GM19468 (cell line): ENCODE measurements at regions not wholly inside any gene's neighbourhood (a gene's known extent, or its start where the extent isn't known, plus 50 kb on each side); places are given as distances from the start of the nearest gene placed in this dataset.

Experiments used
- ATAC-seq: cut with Tn5 transposase; IDR thresholded peaks from one replicate; pipeline ENCODE4 v1.9.1; 2021; ENCODE audit warnings: mild to moderate bottlenecking, moderate library complexity, moderate number of reproducible peaks; ENCODE audit not compliant: unreplicated experiment; ENCODE audit errors: extremely low read depth

DNA sequence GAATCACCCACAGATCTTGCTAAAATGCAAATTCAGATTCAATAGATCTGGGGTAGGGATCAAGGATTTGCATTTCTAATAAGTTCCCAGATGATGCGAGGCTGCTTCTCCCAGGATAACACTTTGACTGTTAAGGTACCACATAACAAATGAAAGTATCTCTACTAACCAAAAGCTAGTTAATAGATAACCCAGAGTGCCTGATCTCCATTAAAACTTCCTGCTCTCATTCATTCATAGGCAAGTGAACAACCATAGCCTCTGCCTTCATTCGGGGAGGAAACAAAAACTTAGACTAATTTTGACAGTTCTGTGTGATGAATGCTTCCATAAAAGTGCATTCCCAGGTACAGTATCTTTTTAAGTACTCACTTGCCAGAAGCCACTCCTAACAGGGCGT, 265.6 kb upstream of the BTBD3 start:
- ATAC-seq = no peak

DNA sequence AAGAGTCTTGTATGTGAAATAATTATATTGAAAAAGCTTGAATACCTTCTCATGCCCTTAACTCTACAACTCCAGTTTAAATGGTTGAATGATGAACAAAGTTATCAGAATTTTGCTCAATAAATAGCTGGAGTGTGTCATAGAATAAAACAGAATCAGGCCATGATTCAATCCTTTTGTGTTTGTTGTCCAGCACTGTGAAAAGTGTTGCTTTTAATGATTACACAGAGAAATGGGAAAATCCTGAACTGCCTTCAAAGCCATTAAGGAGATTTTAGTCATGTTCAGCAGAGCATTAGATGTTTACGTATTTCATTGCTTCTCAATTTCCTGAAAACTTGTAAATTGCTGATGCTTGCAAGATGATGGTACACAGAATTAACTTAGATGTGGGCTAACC, 262.9 kb upstream of the BTBD3 start:
- no peak for ATAC-seq

DNA sequence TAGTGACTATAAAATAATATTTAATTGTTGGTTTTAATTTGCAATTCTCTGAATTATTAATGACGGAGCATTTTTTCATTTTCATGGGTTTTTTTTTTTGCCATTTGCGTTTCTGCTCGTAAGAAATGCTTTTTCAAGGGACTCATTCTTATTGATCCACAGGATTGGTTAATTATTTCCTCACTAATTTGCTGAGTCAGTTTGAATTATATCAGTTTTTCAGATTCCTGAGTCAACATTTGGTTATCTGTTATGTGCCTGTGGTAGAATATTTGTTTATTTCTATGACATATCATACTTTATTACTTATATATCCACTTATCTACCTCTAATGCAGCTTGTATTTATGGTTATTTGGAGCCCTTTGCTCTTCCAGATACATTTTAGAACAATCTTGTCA, 257.0 kb upstream of the BTBD3 start:
- ATAC-seq = no peak

DNA sequence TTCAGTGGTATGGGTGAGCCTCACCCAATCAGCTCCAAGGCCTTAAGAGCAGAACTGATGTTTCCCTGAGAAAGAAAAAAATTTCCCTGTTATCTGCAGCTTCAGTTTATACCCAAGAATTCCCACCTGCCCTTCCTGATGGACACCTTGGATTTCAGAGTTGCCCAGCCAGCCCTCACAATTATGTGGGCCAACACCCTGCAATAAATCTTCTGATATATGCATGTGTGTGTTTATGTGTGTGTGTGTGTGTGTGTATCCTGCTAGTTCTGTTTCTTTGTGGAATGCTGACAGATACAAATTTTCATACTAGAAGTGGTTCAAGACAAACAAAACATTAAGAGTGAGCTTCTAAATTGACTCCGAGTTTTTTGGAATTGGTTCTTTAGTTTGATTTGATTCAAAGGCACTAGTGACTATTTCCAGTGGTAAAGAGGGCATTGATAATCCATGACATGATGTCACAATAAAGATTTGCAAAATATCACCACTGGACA, 246.6 kb upstream of the BTBD3 start:
- no peak for ATAC-seq

DNA sequence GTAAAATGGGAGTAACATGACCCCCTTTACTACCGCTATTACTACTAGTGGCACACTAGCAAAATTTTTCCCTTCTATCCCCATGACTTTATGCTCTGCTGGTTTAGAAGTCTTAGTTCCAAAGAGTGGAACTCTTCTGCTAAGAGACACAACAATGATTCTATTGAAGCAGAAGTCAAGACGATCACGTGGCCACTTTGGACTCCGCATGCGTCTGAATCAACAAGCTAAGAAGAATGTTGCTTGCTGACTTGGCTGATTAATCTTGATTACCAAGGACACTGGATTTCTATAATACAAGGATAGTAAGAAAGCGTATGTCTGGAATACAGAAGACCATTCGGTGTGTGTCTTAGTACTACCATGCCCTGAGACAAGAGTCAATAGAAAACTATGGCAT, 244.7 kb upstream of the BTBD3 start:
- no peak for ATAC-seq

DNA sequence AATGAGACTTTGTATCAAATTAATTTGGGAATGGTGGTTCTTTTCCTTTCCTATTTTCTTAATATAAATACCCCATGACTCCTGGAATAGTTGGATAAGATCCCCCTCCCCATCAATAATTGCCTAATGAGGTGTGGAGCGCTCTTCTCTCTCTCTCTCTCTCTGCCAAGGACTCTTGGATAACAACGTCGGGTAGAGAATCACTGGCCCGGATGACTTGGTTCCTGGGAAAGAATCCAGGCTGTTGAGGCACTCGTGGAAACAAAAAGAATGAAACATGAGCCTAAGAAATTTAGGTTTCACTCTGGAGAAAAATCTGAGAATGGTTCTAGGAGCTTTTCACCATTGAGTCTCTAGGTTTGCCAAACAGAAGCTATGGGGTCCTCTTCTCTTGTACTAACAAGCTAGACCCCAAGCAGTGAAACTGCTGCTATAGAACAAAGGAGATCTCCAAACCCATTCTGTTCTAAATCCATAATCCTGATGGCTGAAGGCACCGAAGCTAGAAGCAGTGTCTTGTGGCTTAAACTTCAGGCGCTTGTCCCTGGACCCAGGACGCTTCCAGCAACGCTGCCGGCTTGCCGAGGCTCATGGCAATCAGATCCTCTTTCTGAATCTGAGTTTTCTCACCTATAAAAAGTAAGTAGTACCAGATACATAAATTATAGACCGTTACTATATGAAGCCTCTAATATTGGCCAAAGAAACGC, 241.6 kb upstream of the BTBD3 start:
- no peak for ATAC-seq

DNA sequence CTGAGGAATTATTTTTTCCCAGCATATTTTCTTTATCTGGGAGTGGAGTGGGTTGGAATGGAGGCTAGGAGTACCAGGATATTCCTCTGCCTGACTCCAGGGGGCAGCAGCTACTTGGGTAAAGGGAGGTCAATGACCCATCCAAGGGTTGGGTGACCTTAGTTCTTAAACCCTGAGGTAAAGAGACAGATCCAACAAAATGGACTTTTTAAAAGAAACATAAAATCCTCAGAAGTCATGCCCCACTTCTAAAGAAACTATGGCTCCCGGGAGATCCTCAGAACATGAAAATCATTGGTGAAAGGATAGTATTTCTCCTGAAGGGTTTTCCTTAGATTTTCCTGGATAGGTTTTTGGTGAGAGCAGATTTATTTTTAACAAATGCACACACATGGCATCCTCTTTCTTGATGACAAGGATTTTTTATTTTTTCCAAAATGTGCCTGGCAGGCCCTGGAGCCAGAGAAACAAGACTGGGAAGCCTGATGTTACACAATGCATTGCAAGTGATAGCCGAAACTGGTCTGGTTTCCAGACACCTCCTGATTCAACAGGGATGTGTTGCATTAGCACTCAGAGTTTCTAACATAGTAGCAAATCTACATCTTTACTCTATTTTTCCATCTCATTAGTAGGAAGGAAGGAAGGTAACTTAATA, 240.9 kb upstream of the BTBD3 start:
- no peak for ATAC-seq

DNA sequence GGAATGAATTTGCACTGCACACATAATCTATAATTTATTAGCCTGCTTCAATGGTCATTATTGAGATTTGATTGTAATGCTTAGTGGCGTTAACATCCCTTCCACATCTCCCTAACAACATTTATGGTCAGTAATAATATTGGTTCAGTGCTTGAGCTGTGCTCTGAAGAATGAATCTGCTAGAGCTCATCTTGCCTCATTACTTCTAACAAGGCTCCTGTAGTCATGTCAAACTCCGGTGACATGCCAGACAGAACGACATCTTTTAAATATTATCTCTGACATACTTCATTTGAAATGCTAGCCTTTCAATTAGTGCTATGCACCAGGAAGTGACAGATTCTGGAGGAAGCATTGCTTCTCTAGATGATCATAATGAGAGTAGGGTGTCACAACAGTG, 240.3 kb upstream of the BTBD3 start:
- ATAC-seq = no peak

DNA sequence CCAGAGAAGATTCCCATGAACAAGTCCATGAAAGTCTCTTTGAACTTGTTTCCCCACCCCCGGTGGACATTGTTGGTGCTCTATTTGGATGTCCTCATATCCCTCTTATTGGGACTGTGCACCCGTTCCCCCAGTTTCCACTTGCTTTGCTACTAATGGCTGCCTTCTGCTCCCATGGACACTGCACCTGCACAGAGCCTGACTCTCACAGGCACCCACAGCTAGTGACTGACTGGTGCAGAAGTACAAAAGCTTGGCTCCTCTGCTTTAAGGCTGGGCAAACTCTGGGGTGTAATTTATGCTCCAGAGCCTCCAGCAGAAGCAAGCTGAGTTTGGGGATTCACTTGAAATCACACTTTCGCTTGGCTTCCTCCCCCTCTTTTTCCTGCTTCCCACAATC, 239.9 kb upstream of the BTBD3 start:
- ATAC-seq = no peak

DNA sequence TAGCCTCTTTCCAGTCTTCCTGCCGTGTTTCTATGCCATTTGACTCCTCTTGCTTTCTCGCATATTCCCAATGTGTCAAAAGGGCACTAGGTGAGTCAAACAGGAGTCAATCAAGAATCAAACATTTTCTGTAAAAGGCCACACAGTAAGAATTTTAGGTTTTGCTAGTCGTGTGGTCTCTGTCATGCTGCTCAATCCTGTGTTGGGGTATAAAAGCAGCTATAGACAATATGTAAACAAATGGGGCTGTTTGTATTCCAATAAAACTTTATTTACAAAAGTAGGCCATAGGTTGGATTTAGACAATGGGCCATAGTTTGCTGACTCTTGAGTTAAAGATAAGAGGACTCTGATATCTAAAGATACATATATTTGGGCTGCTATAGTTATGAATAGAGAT, 235.4 kb upstream of the BTBD3 start:
- ATAC-seq = no peak

DNA sequence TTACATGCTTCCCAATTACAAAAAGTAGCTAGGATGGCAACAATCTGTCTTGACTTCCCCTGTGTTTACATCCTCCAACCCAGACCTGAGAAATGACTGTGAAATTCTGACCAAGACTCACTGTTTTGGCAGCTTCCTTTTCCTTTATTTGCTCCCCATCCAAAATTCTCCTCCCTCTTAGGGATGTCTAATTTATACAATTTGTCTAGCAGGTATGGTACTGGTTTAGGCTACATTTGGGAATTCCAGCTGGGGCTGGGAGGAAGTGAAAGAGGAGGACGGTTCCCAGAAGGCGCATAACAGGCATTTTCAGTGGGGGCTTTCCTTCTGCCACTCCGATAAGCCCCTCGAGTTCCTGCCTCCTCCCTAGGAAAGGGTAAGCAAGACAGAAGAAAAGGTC, 231.5 kb upstream of the BTBD3 start:
- ATAC-seq = no peak

DNA sequence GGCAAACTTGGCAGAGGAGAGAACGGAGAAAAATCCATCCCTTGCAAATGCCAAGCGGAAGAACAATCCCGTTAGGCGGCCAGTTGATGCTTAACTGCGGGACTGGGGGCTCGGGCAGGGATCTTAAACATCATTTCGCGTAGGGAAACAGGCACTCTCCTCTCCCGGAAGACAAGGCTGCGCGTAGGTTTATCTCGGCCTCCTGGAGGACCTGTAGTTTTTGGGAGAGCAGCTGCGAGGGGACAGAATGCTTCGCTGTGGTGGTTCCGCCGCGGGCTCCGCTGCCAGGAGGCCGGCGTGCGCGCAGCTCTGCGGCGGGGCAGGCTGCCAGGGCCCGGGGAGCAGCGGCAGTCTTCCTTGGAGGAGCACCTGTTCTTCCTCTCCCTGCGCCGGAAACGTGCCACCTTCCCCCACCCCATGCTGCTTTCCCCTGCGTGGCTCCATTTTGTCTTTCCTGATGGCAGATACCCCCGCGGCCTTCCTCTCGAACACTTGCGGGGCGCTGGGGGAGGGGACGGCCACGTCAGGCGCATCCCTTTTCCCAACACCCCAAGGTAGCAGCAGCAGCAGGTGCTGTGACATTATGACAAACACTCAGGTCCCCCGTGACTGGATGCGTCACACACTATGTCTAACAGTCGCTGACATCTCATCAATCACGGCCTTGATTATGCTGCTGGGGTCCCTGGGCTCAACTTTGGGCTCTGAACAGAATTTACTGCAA, 230.7 kb upstream of the BTBD3 start:
- ATAC-seq = no peak

DNA sequence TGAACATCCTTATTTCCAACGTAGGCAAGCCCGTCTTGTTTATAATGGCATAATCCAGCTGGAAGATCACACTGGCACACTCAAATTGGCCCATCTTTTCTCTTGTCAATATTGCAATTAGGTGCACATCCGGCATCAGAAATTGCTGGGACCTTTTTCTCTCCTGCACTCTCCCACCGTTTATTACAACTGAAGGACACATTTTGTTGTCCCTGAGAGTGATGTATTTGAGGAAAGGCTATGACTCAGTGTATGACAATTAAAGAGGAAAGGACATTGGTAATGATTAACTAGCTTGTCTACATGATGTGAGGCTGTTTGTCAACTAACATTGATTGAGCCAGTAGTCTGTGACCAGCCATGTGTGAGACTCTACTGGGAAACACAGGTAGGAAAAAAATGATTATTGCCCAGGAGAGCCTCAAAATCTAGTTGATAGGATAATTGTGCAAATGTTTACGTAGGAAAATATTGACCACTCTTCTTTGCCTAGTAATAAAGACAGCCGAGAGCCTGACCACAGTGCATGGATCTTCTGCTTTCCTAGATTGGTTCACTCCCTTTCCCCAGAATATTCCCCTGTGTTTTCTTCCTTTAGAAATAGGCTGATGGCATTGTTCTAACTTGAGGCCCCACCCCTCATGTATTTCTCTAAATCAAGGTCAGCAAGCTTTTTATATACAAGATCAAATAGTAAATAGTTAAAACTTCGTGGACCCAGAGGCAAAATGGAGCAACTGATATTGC, 230.0 kb upstream of the BTBD3 start:
- ATAC-seq = no peak

DNA sequence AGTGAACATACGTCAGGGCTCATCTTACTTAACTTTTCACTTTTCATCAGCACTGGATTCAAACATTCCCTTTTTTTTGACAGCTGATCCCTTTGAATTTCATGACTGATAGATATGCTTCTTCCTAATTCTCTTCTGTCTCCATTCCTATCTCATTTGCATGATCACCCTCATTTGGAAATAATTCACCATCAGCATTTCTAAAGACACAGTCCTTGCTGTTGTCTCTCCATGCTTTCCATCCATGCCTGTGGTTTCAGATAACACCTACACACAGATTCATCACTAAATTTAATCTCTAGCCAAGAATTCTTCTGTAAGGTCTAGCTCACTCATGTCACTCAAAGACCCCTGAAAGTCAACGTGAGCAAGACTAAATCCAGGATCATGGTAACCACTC, 228.4 kb upstream of the BTBD3 start:
- ATAC-seq = no peak

DNA sequence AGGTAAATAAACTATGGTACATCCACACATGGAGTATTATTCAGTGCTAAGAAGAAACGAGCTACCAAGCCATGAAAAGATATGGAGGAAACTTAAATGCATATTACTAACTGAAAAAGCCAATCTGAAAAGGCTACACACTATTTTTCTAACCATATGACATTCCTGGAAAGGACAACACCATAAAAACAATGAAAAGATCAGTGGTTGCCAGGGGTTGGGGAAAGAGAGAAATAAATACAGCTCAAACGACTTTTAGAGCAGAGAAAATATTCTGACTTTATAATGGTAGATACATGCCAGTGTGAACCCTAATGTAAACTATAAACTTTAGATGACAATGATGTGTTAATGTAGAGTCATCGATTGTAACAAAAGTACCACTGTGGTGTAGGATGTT, 225.9 kb upstream of the BTBD3 start:
- no peak for ATAC-seq

DNA sequence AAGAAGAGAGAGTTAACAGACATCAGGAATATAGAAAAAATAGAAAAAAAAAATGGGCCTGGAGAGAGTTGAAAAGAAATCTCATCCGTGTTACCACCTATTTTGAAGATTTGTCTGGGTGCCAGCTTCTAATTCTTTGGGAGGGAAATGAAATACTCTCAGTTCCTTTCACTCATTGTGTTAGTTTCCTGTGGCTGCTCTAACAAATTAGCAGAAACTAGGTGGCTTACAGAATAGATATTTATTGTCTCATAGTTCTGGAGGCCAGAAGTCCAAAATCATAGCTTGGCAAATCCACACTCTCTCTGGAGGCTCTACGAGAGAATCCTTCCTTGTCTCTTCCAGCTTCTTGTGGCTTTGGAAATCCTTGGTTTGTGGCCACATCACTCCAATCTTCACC, 225.1 kb upstream of the BTBD3 start:
- ATAC-seq = no peak

DNA sequence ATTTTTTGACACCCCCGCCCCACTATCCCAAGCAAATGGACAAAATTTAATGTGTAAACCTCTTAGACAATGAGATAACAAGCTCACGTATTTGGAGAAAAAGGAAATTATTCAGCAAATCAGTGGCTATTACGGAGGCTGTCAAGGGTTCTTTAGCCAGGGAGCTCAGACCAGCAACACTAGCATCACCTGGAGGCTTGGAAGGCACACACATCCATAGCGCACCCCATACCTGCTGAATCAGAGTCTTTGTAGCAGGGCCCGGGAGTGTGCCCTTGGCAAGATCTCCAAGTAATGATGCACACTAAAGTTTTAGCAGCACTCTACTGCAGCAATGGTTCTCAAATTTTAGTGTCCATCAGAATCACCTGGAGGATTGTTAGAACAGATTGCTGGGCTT, 223.2 kb upstream of the BTBD3 start:
- ATAC-seq = no peak

DNA sequence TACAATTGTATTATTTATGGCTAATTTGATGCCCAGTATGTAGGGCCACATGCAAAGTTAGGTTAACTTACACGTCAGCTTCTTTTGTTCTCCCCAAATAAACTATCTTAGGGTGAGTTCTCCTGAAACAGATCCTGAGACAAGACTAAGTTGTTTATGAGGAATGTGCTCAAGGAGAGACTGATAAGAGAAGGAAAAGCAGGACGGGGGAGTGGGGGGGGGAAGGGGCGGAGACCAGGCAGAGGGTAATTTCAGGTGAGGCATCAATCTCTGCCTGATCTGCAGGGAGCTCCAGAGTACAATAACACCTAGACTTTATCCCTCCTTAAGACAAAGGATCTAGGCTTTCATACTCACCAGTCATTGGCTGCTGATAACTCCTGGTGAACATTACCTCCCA, 220.6 kb upstream of the BTBD3 start:
- ATAC-seq = no peak

DNA sequence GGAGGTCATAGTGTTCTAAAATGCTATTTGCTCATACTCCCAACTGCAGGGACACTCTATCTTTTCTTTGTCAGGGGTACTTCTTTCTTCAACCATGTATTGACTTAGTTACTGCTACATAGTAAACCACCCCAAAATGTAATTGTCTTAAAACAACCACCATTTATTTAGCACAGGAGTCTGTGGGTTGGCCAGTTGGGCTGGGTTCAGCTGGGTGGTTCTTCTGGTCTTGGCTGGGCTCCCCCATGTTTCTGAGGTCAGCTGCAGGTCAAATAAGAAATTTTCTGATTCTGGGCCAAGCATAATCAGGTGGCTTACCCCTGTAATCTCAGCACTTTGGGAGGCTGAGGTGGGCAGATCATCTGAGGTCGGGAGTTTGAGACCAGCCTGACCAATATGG, 220.0 kb upstream of the BTBD3 start:
- no peak for ATAC-seq

DNA sequence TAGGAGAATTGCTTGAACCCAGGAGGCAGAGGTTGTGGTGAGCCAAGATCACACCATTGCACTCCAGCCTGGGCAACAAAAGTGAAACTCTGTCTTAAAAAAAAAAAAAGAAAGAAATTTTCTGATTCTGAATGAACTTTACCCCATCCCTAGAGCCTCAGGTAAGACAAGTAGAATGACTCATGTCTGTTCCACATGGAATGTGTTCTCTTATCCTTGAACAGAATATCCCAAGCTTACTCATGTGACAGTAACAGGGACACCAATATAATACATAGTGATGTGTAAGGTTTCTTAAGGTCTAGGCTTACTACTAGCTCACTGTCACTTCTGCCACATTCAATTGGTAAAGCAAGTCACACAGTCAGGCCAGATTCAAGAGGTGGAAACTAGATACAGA, 219.6 kb upstream of the BTBD3 start:
- no peak for ATAC-seq

DNA sequence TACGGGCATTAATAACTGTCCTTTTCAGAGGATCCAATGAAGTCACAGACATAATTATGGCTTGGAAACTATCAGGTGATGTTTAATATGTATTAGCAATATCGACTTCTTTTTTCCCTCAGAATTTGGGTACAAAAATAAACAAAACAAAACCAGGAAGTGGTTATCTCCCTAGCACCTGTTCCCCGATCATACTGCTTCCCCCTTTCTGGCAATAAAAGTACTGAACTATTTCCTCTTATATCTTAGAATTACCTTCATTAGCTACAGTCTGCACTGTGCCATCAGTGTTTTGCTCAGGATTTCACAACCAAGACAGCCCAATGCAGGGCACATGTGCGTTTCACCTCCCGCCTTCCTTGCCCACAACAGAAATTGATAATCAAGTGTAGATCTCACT, 216.9 kb upstream of the BTBD3 start:
- ATAC-seq = no peak
